Erythroblast (primary cell): ENCODE measurements at regions not wholly inside any gene's neighbourhood (a gene's known extent, or its start where the extent isn't known, plus 50 kb on each side); places are given as distances from the start of the nearest gene placed in this dataset.

Experiments
- GATA1 ChIP-seq: IDR thresholded peaks from 2 replicates; pipeline ENCODE4 v1.6.1; 2011; ENCODE audit warnings: low read depth, mild to moderate bottlenecking, control low read depth, low read length, moderate library complexity
- POLR2A ChIP-seq: IDR thresholded peaks from 2 replicates; pipeline ENCODE4 v1.6.1; 2011; ENCODE audit warnings: mild to moderate bottlenecking, low read length

DNA sequence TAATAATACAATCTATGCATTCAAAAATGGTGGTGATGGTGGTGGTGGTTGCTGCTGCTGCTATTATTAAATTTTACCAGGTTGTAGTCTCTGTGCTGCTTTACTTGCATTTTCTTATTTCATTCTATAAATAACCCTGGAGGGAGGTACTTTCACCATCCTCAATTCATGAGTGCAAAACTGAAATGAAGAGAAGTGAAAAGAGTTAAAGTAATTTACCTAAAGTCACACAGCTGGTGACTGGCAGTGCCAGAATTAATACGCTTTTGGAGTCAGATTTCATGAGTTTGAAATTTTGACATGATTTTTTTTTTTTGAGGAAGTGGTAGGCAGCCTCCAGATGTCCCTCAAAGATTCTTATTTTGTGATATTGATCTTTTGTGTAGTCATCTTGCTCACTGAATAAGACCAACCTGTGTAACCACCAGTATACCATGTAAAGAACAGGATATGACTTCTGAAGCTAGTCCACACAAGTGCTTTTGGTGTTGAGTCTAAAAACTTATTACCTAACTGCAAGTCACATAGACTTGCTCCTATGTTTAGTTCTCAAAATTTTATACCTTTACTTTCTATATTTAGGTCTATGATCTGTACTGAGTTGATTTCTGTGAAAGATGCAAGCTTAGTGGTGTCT lies 218.8 kb downstream of the ZWINT start:
- TF ChIP-seq POLR2A, result no peak
- TF ChIP-seq GATA1, result no peak
